GM21528 (cell line): ENCODE measurements at regions not wholly inside any gene's neighbourhood (a gene's known extent, or its start where the extent isn't known, plus 50 kb on each side); places are given as distances from the start of the nearest gene placed in this dataset.

ENCODE experiments used
- ATAC-seq: cut with Tn5 transposase; IDR thresholded peaks from one replicate; pipeline ENCODE4 v1.9.1; 2021; ENCODE audit warnings: mild to moderate bottlenecking, moderate library complexity; ENCODE audit not compliant: unreplicated experiment, low FRiP score

DNA sequence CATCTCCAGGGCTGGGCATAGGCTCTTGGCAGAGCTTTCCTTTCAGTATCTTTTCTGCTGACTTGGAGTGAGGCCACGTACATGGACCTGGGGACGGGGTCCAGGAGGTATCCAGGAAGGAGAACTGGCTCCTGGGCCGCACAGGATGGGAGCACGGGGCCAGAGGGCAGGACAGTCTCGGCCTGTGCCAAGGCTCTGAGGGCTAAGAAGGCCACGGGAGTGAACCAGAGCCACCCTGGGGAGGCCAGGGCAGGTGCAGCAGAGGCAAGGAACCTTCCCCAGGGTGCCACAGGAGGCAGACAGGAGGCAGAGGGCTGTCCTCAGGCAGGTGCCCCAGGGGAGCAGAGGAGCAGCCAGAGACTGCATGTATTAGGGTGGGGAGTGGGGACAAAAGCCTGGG, 50.3 kb downstream of the PLXNA1 start:
- ATAC-seq: no peak

DNA sequence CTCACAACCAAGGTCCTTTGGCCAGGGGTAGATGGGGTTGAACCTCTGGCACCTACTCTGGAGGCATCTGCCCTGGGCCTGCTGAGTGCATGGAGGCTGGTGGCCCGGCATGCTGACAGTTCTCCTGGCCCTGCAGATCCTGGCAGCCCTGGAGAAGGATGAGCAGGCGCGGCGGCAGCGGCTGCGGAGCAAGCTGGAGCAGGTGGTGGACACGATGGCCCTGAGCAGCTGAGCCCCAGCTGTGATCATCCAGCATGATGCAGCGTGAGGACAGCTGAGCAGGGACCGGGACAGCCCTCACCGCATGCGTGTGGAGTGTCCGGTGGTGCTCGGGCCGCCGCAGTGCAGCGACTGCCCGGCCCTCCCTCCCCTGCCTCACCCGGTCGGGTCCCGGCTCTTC, 50.9 kb downstream of the PLXNA1 start:
- ATAC-seq: no peak

DNA sequence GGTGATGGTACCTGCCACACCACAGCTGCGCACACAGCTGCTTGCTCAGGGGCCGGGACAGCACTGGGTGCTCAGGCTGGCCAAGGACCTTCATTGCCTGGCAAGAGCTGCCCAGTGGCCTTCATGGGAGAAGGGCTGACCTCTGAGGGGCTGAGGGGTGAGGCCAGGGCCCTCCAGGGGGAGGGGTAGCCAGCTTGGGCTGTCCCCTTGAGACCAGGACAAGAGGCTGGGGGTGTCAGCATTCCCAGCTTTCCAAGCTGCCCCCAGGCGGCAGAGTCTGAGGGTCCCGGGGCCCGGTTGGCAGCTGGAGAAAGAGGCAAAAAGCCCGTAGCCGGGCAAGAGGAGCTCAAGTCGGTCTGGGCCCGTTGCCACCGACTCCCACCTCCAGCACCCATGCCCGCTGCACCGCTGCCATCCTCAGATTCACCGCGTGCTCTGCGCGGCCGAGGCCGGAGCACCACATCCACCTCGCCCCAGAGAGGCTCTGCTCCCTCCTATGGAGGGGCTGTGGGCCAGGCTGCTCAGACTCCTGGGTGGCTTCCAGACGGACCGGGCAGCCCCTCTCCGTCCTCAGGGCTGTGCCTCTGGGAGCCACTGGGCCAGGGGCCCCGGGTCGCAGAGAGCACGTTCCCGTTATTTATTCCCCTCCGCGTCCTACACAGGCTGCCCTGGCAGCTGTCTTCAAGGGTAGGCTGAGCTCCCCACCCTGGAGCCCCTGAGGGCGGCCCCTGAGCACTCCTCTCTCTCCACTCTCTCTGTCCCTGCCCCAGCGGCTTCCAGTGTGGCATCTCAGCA, 51.5 kb downstream of the PLXNA1 start:
- ATAC-seq: no peak

DNA sequence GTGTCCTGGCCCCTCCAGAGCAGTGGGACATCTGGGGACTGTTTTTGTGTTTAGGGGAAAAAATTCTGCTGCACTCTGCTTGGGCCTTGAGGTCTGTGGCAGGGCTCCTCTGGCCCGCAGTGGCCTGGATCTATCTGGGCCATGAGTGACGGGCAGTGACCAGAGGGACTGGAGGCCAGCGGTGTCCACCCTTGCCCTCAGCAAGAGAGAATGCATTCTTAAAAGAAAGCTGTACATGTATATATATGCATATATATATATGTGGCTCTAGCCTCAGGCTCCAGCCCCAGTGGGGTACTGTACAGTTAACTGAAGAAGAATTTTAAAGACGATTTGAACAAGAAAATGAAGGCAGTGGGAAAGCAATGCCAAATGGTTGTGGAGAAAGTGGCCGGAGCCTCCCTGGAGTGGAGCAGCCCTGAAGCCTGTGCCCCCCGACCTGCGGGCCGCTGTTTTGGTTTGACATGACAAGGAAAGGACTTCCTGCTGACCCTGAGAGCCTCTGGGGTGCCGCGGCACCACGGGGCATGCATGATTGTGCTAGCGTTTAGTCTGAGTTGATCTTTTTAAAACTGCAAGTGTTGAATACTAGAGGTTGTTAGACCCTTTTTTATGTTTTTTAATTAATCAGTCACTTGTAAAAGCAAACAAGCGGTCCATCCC, 52.2 kb downstream of the PLXNA1 start:
- no peak for ATAC-seq

DNA sequence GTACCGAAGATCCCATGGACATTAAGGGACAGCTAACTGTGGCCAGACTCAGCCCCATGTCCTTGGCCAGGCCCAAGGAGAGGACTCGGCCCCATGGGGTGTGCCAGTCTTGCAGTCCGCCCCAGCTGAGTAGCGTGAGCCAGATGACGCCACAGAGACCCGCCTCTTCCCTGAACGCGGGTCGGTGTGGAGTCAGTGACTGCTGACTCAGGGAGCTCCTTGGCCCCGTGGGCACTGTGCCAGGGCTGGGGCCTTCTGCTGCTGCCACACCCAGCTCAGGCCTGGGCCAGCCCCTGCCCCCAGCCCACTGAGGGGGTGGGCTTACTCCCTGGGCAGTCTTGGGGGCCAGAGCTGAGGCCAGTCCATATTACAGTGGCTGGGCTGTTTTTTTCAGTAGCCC, 52.8 kb downstream of the PLXNA1 start:
- ATAC-seq: no peak

DNA sequence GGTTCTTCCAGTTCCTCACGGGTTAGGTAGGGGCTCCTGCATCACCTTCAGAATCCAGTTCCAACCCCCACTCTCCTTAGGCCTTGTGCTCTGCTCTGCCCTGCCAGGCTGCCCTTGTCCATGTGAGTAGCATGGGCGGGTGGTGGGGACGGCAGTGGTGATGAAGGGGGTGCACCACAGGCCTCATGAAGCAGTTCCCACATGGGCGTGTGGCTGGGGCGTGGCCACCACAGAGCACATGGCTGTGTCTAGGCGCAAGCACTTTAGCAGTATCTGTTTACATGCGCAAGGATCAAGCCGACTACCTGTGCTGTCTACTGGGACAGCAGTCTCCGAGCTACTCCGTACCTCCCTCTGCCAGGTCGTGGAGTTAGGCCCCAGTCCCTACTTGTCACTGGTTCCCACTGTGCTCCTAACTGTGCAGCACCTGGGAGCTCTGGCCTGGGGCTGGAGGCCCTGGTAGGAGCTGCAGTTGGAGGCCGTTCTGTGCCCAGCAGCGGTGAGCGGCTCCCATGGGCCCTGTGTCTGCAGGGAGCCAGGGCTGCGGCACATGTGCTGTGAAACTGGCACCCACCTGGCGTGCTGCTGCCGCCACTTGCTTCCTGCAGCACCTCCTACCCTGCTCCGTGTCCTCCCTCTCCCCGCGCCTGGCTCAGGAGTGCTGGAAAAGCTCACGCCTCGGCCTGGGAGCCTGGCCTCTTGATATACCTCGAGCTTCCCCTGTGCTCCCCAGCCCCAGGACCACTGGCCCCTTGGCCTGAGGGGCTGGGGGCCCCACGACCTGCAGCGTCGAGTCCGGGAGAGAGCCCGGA, 53.5 kb downstream of the PLXNA1 start:
- ATAC-seq: no peak

DNA sequence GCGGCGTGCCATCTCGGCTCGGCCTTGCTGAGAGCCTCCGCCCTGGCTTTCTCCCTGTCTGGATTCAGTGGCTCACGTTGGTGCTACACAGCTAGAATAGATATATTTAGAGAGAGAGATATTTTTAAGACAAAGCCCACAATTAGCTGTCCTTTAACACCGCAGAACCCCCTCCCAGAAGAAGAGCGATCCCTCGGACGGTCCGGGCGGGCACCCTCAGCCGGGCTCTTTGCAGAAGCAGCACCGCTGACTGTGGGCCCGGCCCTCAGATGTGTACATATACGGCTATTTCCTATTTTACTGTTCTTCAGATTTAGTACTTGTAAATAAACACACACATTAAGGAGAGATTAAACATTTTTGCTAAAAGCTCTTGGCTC, 54.1 kb downstream of the PLXNA1 start:
- no peak for ATAC-seq

DNA sequence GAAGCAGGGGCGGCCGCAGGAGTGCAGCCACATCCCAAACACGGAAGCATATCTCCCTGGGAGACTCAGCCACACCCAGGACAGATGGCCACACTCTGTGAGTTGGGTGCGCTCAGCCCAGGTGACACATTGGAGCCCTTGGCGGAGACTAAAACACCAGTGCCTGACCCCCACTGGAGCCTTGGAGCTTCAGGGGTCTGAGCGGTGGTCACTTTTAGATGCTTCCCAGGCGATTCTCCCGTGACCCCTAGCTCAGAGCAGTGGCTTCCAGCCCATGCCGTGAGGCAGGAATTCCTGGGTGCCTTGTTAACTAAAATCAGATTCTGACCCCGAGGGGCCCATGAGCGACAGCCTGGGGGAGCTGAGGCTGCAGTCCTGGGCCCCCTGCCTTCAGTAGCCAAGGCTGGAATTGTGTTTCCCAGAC, 54.5 kb downstream of the PLXNA1 start:
- ATAC-seq: no peak

DNA sequence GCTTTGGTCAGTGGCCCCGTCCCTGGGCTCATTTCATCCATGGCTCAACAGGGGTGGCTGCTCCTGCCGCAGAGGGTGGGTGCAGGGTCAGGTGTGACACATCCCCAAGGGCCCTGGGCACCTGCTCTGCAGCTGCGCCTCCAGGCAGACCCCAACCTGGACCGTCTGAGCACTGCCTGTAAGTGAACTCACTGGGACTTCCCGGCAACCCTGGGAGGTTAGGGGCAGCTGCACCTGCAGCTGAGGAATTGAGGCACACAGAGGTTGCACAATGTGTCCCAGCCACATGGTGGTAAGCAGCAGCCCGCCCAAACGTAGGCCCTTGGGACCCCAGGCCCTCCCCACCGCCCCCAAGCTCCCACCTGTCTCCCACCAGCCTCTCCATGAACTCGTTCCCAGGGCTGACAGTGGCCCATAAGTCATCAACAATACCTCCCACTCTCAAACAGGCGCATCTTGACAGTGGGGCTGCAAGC, 55.1 kb downstream of the PLXNA1 start:
- no peak for ATAC-seq

DNA sequence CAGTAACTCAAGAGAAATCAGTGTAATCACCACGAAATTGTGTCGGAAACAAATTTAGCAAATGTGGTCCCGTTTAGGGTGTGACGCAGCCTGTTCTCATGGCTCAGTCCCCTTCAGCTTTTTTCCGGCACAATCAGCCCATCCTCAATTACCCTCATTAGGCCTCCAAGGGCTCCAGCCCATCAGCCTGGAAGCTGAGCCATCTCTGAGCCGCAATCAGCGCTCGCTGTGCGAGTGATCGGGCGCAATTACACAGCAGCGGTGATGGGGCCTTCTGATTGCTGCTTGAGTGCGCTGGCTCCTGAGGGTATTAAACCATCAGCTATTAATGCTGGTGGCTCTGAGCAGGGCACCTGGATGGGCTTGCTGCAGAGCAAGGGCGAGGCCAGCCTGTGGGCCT, 55.6 kb downstream of the PLXNA1 start:
- ATAC-seq: no peak

DNA sequence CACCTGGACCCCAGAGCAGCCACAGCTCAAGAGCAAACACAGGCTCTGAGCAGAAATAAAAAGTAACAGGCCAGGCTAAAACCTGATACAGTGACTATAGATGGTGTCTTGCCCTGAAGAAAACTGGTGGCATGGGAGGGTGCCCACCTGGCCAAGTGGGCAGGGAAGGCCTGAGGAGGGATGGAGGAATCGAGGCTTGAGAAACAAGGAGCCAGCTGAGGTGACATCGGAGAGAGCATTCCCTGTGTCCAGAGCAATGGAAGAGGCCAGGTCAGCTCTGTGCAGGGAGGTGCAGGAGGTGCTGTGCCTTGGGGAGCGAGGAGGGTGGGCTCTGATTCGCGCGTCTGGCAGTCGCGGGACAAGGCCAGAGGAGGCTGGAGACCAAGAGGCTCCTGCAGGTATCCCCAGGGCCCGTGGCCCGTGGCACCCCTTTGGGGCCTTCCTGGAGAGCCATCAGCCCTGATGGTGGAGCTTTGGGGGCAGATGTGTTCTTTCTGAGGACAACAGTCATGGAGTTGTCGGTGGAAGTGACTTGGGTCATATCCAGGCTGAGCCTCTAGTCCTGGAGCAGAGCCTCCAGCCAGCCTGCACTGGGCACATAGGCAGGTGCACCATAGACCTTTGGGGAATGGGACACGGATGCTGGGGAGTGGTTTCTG, 56.1 kb downstream of the PLXNA1 start:
- ATAC-seq: no peak

DNA sequence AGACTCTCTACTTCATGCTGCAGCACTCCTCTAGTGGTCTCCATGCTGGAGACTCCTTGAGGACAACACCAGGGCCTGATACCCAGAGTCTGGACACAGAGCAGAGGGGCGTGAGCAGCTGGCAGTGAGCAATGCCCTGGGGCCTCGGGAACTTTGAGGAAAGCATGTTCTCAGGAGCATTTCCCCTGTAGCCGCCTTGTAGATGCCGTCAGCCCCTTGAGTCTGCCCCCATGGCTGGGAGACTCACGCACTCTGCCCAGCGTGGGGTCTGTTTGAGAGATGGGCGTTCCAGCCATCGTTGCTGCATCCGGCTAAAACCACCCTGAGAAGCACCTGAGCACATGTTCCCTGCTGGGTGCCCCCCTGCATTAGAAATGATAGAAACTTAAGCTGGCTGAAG, 56.8 kb downstream of the PLXNA1 start:
- ATAC-seq: no peak

DNA sequence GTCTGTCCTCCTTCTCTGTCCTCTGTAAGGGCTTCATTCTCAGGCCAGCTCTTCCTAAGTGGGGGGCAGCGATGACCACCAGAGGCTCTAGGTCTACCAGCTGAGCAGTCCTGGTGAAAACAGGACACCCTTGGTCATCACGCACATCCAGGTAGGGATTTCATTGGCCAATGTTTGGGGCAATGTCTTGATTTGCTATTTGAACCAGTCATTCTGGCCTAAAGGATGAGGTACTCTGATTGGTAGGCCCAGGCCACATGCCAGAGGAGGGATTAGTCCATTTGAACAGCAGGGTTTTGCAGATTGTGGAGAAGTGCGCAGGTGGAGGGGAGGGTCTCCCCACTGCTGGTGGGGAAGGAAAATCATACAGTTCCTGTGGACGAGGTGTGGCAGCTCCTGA, 57.3 kb downstream of the PLXNA1 start:
- ATAC-seq: no peak

DNA sequence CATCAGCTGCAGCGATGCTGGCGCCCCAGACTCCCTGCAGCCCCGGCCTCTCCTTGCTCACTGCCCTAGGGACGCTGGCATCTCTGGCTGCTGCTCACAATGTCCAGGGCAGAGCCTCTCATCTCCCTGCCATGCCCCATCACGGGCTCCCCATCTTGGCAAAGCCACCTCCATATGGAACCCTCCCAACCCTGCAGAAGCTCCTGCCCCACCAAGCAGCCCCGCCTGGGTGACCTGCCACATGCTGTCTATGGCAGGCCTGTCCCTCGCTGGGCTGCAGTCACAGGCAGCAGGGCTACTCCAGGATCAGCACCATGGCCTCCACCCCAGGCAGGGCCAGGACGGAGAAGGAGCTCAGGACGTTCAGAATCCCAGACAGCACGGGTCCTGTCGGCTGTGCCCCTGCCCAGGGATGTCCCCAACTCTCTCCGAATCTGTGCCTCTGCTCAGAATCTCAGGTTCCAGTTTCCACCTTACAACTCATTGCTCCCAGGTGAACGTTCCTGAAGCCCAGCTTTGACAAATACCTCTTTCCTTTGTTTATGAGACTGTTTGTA, 58.4 kb downstream of the PLXNA1 start:
- ATAC-seq: no peak

DNA sequence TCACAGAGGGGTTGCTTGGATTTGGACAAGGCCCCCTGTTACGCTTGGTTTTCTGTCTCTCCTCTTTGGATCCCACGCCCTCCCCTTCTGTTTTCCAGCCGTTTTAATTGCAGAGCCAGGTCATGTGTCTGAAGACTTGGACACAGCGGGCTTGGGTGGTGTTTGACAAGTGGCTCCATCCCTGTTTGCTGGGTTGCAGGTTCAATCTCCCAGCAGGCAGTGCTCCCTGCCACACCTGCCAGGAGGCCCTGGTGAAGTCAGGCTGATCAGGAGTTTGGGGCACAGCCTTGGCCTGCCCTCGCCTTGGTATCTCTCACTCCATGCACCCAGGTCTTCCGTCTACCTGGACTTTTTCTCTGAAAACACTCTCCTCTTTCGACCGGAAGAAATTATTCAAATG, 59.0 kb downstream of the PLXNA1 start:
- ATAC-seq: no peak

DNA sequence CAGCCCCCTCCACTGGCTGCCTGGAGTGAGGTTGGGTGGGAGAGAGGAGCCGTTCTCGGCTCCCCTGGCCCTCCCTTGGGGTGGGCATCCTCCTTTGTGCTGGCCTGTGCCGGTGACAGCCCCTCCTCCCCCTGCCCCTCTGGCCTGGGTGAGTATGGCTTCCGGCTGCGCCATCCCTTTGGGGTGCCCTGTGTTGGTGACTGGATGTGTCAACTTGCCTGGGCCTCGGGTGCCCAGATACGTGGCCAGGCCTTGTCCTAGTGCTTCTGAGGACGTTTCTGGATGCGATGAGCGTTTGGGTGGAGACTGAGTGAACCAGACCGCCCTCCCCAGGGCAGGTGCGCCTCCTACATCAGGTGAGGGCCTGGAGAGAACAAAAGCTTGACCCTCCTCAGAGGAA, 59.7 kb downstream of the PLXNA1 start:
- no peak for ATAC-seq

DNA sequence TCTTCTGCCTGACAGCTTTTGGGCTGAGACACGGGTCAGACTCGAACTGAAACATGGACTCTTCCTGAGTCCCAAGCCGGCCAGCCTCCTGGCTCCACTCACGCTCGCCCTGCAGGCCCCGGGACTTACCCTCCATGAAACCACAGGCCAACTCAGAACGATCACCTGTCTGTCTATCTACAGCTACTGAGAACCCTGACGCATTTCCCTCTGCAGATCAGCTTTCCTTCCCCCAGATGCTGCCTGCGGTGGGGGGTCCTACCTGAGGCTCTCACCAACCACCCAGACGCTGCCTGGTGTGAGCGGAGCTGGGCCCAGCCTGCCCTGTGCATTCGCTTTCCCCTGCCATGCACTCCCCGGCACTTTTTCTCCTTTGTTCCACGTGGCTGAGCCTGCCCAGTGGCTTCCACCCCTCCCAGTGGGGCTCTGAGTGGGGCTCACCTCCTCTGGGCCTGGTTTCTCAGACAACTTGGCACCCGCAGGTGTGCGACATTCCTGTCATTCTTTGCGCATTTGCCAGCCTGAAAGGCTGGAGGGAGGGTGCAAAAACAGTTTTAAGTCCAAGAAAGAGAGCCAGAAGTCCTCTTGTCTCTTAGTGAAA, 60.2 kb downstream of the PLXNA1 start:
- no peak for ATAC-seq

DNA sequence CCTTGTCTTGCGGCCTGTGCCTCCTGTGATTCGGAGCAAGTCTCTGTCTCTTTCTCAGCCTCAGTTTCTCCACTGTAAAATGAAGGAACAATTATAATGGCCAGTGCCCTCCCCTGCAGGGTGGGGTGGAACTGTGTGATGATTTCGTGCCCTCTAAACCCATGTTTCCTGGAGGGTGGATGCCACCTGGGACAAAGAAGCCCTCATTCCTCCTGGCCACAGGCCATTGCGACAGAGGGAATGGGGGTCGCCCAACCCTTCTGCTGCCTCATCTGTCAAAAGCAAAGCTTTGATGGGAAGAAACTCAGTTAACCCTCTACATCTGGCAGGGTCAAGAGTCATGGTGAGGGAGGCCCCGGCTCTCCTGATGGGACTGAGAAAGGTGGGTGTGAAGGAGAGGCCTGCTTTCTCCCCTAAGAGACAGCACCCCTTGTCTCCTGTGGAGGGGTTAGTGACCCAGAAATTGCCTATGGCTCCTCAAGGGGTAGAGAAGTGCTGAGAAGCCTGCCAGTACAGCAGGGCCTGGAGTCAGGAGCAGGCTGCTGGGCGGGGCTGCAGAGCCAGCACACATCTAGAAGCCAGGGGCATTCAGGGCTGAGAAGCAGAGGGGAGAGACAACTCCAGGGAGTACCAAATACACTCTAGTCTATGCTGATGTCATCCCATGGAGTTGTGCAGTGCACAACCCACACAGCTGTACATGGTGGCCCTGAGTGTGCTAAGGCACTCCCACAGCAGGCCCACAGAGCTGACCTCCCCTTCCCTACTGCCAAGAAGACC, 61.0 kb downstream of the PLXNA1 start:
- no peak for ATAC-seq

DNA sequence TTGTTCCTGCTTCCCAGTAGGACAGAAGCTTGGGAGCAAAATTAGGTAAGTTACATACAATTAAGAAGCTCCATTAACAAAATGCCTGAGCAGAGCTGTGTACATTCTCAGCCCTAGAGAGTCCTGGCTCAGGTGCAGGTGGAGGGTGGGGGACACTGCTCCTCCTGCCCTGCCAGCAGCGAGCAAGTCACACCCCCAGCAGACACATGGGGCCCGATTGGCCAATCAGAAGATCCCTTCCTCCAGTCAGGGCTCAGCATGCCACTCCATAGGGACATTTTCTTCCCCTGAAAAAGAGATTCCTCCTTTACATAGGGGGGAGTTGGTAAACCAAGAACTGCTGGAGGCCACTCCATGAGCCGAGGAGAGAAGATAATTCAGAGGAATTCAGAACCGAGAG, 62.1 kb downstream of the PLXNA1 start:
- no peak for ATAC-seq
